DOHH2 (cell line): ENCODE measurements at regions not wholly inside any gene's neighbourhood (a gene's known extent, or its start where the extent isn't known, plus 50 kb on each side); places are given as distances from the start of the nearest gene placed in this dataset.

Source experiments
- H3F3A ChIP-seq: fragments of 200-600 bp; sonication (generic), shearing (Covaris generic); 2 replicates; pipeline ENCODE4 v1.6.0; 2016; ENCODE audit warnings: antibody characterized with exemption, mild to moderate bottlenecking; ENCODE audit not compliant: control insufficient read depth, insufficient read depth
- H3K27ac ChIP-seq: fragments of 200-600 bp; sonication (generic); 2 replicates; pipeline ENCODE4 v1.5.1; 2014; ENCODE audit warnings: low read depth, mild to moderate bottlenecking, low read length, moderate library complexity
- H3K27me3 ChIP-seq: fragments of 200-600 bp; sonication (generic); 2 replicates; pipeline ENCODE4 v1.6.1; 2014; ENCODE audit warnings: mild to moderate bottlenecking, low read length, mixed read lengths; ENCODE audit not compliant: control insufficient read depth
- H3K36me3 ChIP-seq: fragments of 200-600 bp; sonication (generic); 2 replicates; pipeline ENCODE4 v1.6.1; 2014; ENCODE audit warnings: mild to moderate bottlenecking, low read length, moderate library complexity, mixed read lengths; ENCODE audit not compliant: control insufficient read depth
- H3K4me1 ChIP-seq: fragments of 200-600 bp; sonication (generic); 2 replicates; pipeline ENCODE4 v1.6.1; 2014; ENCODE audit warnings: mild to moderate bottlenecking, low read length, mixed read lengths; ENCODE audit not compliant: control insufficient read depth
- H3K4me2 ChIP-seq: fragments of 200-600 bp; sonication (generic); 2 replicates; pipeline ENCODE4 v1.6.0; 2014; ENCODE audit warnings: mild to moderate bottlenecking, low read length, moderate library complexity
- H3K4me3 ChIP-seq: fragments of 200-600 bp; sonication (generic); 2 replicates; pipeline ENCODE4 v1.5.1; 2014; ENCODE audit warnings: mild to moderate bottlenecking, low read length, mixed read lengths
- H3K79me2 ChIP-seq: fragments of 200-600 bp; sonication (generic); 2 replicates; pipeline ENCODE4 v1.6.1; 2014; ENCODE audit warnings: mild to moderate bottlenecking, low read length, mixed read lengths; ENCODE audit not compliant: control insufficient read depth
- H3K9me2 ChIP-seq: fragments of 200-600 bp; sonication (generic); replicated peaks from 2 replicates; pipeline ENCODE4 v1.6.1; 2014; ENCODE audit warnings: mild to moderate bottlenecking, low read length, mixed read lengths; ENCODE audit not compliant: control insufficient read depth
- H3K9me3 ChIP-seq: fragments of 200-600 bp; sonication (generic); 2 replicates; pipeline ENCODE4 v1.6.1; 2014; ENCODE audit warnings: antibody characterized with exemption, low read length, mixed read lengths; ENCODE audit not compliant: control insufficient read depth, insufficient read depth
- H4K20me1 ChIP-seq: fragments of 200-600 bp; sonication (generic); 2 replicates; pipeline ENCODE4 v1.6.0; 2014; ENCODE audit warnings: low read depth, mild to moderate bottlenecking, antibody characterized with exemption, low read length, moderate library complexity; ENCODE audit not compliant: control insufficient read depth, insufficient read depth
- EZH2phosphoT487 ChIP-seq: fragments of 200-600 bp; sonication (generic); IDR thresholded peaks from 2 replicates; pipeline ENCODE4 v1.6.1; 2017; ENCODE audit warnings: borderline replicate concordance, mild to moderate bottlenecking, antibody characterized with exemption, low read length, moderate library complexity, mixed read lengths
- TF ChIP-seq, protein P1 (sequence below): fragments of 200-600 bp; sonication (generic); IDR thresholded peaks from one replicate; pipeline ENCODE4 v1.5.1; 2014; ENCODE audit warnings: antibody characterized with exemption, mild to moderate bottlenecking, low read depth, low read length; ENCODE audit not compliant: poor library complexity, severe bottlenecking

- H4K20me1 ChIP-seq, result no peaks in the 10 kb centered on the region
- H3K9me3 ChIP-seq, result no peaks in the 10 kb centered on the region
- no peaks in the 10 kb centered on the region for H3K36me3 ChIP-seq
- no peaks in the 10 kb centered on the region for H3K9me2 ChIP-seq
- H3K4me3 ChIP-seq, result no peak overlapping the region
- no peak overlapping the region for H3K4me2 ChIP-seq
- no peak overlapping the region for H3K27ac ChIP-seq
- no peak for TF ChIP-seq EZH2phosphoT487
- TF ChIP-seq, protein P1, sequence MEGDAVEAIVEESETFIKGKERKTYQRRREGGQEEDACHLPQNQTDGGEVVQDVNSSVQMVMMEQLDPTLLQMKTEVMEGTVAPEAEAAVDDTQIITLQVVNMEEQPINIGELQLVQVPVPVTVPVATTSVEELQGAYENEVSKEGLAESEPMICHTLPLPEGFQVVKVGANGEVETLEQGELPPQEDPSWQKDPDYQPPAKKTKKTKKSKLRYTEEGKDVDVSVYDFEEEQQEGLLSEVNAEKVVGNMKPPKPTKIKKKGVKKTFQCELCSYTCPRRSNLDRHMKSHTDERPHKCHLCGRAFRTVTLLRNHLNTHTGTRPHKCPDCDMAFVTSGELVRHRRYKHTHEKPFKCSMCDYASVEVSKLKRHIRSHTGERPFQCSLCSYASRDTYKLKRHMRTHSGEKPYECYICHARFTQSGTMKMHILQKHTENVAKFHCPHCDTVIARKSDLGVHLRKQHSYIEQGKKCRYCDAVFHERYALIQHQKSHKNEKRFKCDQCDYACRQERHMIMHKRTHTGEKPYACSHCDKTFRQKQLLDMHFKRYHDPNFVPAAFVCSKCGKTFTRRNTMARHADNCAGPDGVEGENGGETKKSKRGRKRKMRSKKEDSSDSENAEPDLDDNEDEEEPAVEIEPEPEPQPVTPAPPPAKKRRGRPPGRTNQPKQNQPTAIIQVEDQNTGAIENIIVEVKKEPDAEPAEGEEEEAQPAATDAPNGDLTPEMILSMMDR, result no peak
- H3K27me3 ChIP-seq, result no peaks in the 10 kb centered on the region
- no peaks in the 10 kb centered on the region for H3F3A ChIP-seq
- no peaks in the 10 kb centered on the region for H3K79me2 ChIP-seq
- H3K4me1 ChIP-seq, result no peaks in the 10 kb centered on the region
Measured at GRCh38 chrX:28042260-28042659, 61.0 kb upstream of the DCAF8L1 start.

- Histone ChIP-seq H3K4me1 (no peaks in the 10 kb centered on the region), H3K27ac (no peak overlapping the region), H3K4me3 (no peak overlapping the region), H3K27me3 (no peaks in the 10 kb centered on the region), H3F3A (no peaks in the 10 kb centered on the region), H3K9me3 (no peaks in the 10 kb centered on the region), H4K20me1 (no peaks in the 10 kb centered on the region), H3K79me2 (no peaks in the 10 kb centered on the region), H3K9me2 (no peaks in the 10 kb centered on the region), H3K36me3 (no peaks in the 10 kb centered on the region), H3K4me2 (no peak overlapping the region)
- TF ChIP-seq, protein P1, result no peak
- no peak for TF ChIP-seq EZH2phosphoT487
Measured at GRCh38 chrX:28039258-28039657, 58.0 kb upstream of the DCAF8L1 start.
